GM23338 (cell line): ENCODE measurements at regions not wholly inside any gene's neighbourhood (a gene's known extent, or its start where the extent isn't known, plus 50 kb on each side); places are given as distances from the start of the nearest gene placed in this dataset.

Experiments
- ATAC-seq: fragments of 200-7000 bp; cut with Tn5 transposase; 3 replicates; pipeline ENCODE4 v1.9.1; 2020
- DNase-seq: peaks from one replicate; pipeline ENCODE4 v3.0.0-alpha.2; 2015; ENCODE audit warnings: low spot score
- H2AFZ ChIP-seq: fragments of 200-600 bp; sonication (generic); 2 replicates; pipeline ENCODE4 v1.8.0; 2016; ENCODE audit warnings: antibody characterized with exemption, mild to moderate bottlenecking, moderate library complexity
- H3F3A ChIP-seq: fragments of 200-600 bp; sonication (generic); replicated peaks from 2 replicates; pipeline ENCODE4 v1.8.0; 2017; ENCODE audit warnings: antibody characterized with exemption, mixed run types, low read depth
- H3K27ac ChIP-seq: fragments of 200-600 bp; sonication (generic); 2 replicates; pipeline ENCODE4 v1.6.1; 2016; ENCODE audit warnings: low read depth
- H3K27me3 ChIP-seq: fragments of 200-600 bp; sonication (generic); 2 replicates; pipeline ENCODE4 v1.8.0; 2016; ENCODE audit warnings: mild to moderate bottlenecking, mixed run types, moderate library complexity; ENCODE audit not compliant: insufficient read depth
- H3K36me3 ChIP-seq: fragments of 200-600 bp; sonication (generic); 2 replicates; pipeline ENCODE4 v1.8.0; 2016; ENCODE audit warnings: mild to moderate bottlenecking; ENCODE audit not compliant: insufficient read depth
- H3K4me1 ChIP-seq: fragments of 200-600 bp; sonication (generic); 2 replicates; pipeline ENCODE4 v1.8.0; 2016; ENCODE audit warnings: mild to moderate bottlenecking, moderate library complexity; ENCODE audit not compliant: insufficient read depth
- H3K4me2 ChIP-seq: fragments of 200-600 bp; sonication (generic); 2 replicates; pipeline ENCODE4 v1.7.1; 2017; ENCODE audit warnings: mixed run types
- H3K4me3 ChIP-seq: fragments of 200-600 bp; sonication (generic); 2 replicates; pipeline ENCODE4 v1.6.1; 2016; ENCODE audit warnings: mixed run types
- H3K79me2 ChIP-seq: fragments of 200-600 bp; sonication (generic); replicated peaks from 2 replicates; pipeline ENCODE4 v1.8.0; 2017; ENCODE audit warnings: mild to moderate bottlenecking; ENCODE audit not compliant: insufficient read depth
- H3K9me2 ChIP-seq: fragments of 200-600 bp; sonication (generic); 2 replicates; pipeline ENCODE4 v1.8.0; 2017; ENCODE audit not compliant: insufficient read depth
- H4K20me1 ChIP-seq: fragments of 200-600 bp; sonication (generic); replicated peaks from 2 replicates; pipeline ENCODE4 v1.8.0; 2017; ENCODE audit warnings: mild to moderate bottlenecking; ENCODE audit not compliant: insufficient read depth
- H3K27ac Mint-ChIP-seq: 2 replicates; pipeline ENCODE4 v1.8.0; 2020; ENCODE audit warnings: inconsistent platforms, mild to moderate bottlenecking, moderate library complexity, mixed read lengths
- H3K27me3 Mint-ChIP-seq: 3 replicates; pipeline ENCODE4 v1.8.0; 2022; ENCODE audit warnings: low read depth, mild to moderate bottlenecking, moderate library complexity, mixed read lengths, inconsistent platforms; ENCODE audit not compliant: insufficient read depth, poor library complexity
- H3K36me3 Mint-ChIP-seq: 3 replicates; pipeline ENCODE4 v1.8.0; 2021; ENCODE audit warnings: low read depth, mild to moderate bottlenecking, inconsistent platforms, moderate library complexity, mixed read lengths
- H3K4me1 Mint-ChIP-seq: 3 replicates; pipeline ENCODE4 v1.8.0; 2020; ENCODE audit warnings: mild to moderate bottlenecking, inconsistent platforms, mixed read lengths
- H3K4me3 Mint-ChIP-seq: 3 replicates; pipeline ENCODE4 v1.8.0; 2021; ENCODE audit warnings: moderate library complexity, mild to moderate bottlenecking, inconsistent platforms, mixed read lengths
- H3K9me3 Mint-ChIP-seq: 3 replicates; pipeline ENCODE4 v1.8.0; 2020; ENCODE audit warnings: moderate library complexity, mild to moderate bottlenecking, inconsistent platforms, mixed read lengths
- CREB1 ChIP-seq: fragments of 250-450 bp; sonication (Bioruptor Pico); IDR thresholded peaks from 2 replicates; pipeline ENCODE4 v1.5.0; 2020; ENCODE audit warnings: low read depth, mild to moderate bottlenecking, moderate library complexity
- ETS1 ChIP-seq: IDR thresholded peaks from 2 replicates; pipeline ENCODE4 v1.6.1; 2016; ENCODE audit warnings: antibody characterized with exemption
- EZH2 ChIP-seq: fragments of 200-600 bp; sonication (generic); IDR thresholded peaks from one replicate; pipeline ENCODE4 v1.8.0; 2017; ENCODE audit warnings: antibody characterized with exemption, mild to moderate bottlenecking, low read depth; ENCODE audit not compliant: unreplicated experiment
- EZH2phosphoT487 ChIP-seq: fragments of 200-600 bp; sonication (generic); IDR thresholded peaks from one replicate; pipeline ENCODE4 v1.8.1; 2018; ENCODE audit warnings: antibody characterized with exemption; ENCODE audit not compliant: unreplicated experiment
- JUNB ChIP-seq: IDR thresholded peaks from one replicate; pipeline ENCODE4 v1.6.1; 2016; ENCODE audit warnings: antibody characterized with exemption; ENCODE audit not compliant: unreplicated experiment
- NANOG ChIP-seq: IDR thresholded peaks from 2 replicates; pipeline ENCODE4 v1.6.1; 2016; ENCODE audit warnings: antibody characterized with exemption, borderline replicate concordance
- POLR2AphosphoS5 ChIP-seq: IDR thresholded peaks from 2 replicates; pipeline ENCODE4 v1.6.1; 2016; ENCODE audit warnings: antibody characterized with exemption, low read depth
- STAT1 ChIP-seq: IDR thresholded peaks from one replicate; pipeline ENCODE4 v1.6.1; 2016; ENCODE audit warnings: antibody characterized with exemption; ENCODE audit not compliant: unreplicated experiment
- ZNF114 ChIP-seq: fragments of 250-450 bp; sonication (Bioruptor Pico); IDR thresholded peaks from 2 replicates; pipeline ENCODE4 v1.5.0; 2020; ENCODE audit warnings: mild to moderate bottlenecking, moderate library complexity
- ZNF331 ChIP-seq: fragments of 250-450 bp; sonication (Bioruptor Pico); IDR thresholded peaks from 2 replicates; pipeline ENCODE4 v1.5.0; 2020; ENCODE audit warnings: low read depth, mild to moderate bottlenecking, moderate library complexity
- TF ChIP-seq, protein P1 (sequence below), 2 experiments: fragments of 200-600 bp in 1 of 2; sonication (generic) in 1 of 2; conservative IDR thresholded peaks; 2 replicates each; pipeline versions ENCODE4 v1.5.1 to v1.6.1; 2016 to 2017; ENCODE audit warnings: antibody characterized with exemption in 2 of 2, low read depth in 2 of 2, mild to moderate bottlenecking in 2 of 2, moderate library complexity in 1 of 2
- TF ChIP-seq, protein P2 (sequence below): fragments of 250-450 bp; sonication (Bioruptor Pico); IDR thresholded peaks from 2 replicates; pipeline ENCODE4 v1.5.0; 2020; ENCODE audit warnings: mild to moderate bottlenecking, moderate library complexity
- TF ChIP-seq, protein P3 (sequence below): IDR thresholded peaks from one replicate; pipeline ENCODE4 v1.6.1; 2018; ENCODE audit warnings: antibody characterized with exemption; ENCODE audit not compliant: unreplicated experiment

DNA sequence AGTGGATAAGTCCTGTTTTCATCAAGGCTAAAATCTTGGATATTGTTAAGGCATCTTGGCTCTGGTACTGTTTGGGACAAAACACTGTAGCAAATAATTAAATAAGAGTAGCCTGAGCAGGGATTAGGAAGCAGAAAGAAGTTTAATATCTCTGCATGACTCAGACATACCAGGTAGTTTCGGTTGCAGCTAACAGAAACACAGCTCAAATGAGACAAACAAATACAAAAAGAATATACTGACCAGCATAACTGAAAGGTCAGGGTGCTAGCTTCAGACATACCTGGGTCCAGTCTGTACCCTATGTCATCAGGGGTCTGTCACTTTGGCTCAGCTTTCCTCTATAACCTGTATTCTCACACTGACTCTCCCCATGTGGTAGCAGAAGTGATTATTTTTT, 156.4 kb upstream of the MAP3K1 start:
- Mint-ChIP-seq H3K27ac (no peak overlapping the region), H3K9me3 (peaks cover 2% of the 10 kb centered on the region; the same call in 1 of the 3 replicates), H3K36me3 (no peaks in the 10 kb centered on the region), H3K27me3 (peaks cover 6% of the 10 kb centered on the region), H3K4me3 (no peak overlapping the region), H3K4me1 (peaks cover 13% of the 10 kb centered on the region)
- TF ChIP-seq EZH2 (no peak), ZNF114 (CRISPR knock-in tag) (no peak), EZH2phosphoT487 (no peak), ZNF331 (CRISPR knock-in tag) (no peak), STAT1 (no peak), NANOG (no peak), ETS1 (no peak), POLR2AphosphoS5 (no peak), CREB1 (CRISPR knock-in tag) (no peak), JUNB (no peak)
- TF ChIP-seq, protein P1, sequence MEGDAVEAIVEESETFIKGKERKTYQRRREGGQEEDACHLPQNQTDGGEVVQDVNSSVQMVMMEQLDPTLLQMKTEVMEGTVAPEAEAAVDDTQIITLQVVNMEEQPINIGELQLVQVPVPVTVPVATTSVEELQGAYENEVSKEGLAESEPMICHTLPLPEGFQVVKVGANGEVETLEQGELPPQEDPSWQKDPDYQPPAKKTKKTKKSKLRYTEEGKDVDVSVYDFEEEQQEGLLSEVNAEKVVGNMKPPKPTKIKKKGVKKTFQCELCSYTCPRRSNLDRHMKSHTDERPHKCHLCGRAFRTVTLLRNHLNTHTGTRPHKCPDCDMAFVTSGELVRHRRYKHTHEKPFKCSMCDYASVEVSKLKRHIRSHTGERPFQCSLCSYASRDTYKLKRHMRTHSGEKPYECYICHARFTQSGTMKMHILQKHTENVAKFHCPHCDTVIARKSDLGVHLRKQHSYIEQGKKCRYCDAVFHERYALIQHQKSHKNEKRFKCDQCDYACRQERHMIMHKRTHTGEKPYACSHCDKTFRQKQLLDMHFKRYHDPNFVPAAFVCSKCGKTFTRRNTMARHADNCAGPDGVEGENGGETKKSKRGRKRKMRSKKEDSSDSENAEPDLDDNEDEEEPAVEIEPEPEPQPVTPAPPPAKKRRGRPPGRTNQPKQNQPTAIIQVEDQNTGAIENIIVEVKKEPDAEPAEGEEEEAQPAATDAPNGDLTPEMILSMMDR (conservative IDR thresholded peaks at IDR 0.05; ENCODE audit: low read depth in 2 of 2): no peak
- TF ChIP-seq, protein P2, sequence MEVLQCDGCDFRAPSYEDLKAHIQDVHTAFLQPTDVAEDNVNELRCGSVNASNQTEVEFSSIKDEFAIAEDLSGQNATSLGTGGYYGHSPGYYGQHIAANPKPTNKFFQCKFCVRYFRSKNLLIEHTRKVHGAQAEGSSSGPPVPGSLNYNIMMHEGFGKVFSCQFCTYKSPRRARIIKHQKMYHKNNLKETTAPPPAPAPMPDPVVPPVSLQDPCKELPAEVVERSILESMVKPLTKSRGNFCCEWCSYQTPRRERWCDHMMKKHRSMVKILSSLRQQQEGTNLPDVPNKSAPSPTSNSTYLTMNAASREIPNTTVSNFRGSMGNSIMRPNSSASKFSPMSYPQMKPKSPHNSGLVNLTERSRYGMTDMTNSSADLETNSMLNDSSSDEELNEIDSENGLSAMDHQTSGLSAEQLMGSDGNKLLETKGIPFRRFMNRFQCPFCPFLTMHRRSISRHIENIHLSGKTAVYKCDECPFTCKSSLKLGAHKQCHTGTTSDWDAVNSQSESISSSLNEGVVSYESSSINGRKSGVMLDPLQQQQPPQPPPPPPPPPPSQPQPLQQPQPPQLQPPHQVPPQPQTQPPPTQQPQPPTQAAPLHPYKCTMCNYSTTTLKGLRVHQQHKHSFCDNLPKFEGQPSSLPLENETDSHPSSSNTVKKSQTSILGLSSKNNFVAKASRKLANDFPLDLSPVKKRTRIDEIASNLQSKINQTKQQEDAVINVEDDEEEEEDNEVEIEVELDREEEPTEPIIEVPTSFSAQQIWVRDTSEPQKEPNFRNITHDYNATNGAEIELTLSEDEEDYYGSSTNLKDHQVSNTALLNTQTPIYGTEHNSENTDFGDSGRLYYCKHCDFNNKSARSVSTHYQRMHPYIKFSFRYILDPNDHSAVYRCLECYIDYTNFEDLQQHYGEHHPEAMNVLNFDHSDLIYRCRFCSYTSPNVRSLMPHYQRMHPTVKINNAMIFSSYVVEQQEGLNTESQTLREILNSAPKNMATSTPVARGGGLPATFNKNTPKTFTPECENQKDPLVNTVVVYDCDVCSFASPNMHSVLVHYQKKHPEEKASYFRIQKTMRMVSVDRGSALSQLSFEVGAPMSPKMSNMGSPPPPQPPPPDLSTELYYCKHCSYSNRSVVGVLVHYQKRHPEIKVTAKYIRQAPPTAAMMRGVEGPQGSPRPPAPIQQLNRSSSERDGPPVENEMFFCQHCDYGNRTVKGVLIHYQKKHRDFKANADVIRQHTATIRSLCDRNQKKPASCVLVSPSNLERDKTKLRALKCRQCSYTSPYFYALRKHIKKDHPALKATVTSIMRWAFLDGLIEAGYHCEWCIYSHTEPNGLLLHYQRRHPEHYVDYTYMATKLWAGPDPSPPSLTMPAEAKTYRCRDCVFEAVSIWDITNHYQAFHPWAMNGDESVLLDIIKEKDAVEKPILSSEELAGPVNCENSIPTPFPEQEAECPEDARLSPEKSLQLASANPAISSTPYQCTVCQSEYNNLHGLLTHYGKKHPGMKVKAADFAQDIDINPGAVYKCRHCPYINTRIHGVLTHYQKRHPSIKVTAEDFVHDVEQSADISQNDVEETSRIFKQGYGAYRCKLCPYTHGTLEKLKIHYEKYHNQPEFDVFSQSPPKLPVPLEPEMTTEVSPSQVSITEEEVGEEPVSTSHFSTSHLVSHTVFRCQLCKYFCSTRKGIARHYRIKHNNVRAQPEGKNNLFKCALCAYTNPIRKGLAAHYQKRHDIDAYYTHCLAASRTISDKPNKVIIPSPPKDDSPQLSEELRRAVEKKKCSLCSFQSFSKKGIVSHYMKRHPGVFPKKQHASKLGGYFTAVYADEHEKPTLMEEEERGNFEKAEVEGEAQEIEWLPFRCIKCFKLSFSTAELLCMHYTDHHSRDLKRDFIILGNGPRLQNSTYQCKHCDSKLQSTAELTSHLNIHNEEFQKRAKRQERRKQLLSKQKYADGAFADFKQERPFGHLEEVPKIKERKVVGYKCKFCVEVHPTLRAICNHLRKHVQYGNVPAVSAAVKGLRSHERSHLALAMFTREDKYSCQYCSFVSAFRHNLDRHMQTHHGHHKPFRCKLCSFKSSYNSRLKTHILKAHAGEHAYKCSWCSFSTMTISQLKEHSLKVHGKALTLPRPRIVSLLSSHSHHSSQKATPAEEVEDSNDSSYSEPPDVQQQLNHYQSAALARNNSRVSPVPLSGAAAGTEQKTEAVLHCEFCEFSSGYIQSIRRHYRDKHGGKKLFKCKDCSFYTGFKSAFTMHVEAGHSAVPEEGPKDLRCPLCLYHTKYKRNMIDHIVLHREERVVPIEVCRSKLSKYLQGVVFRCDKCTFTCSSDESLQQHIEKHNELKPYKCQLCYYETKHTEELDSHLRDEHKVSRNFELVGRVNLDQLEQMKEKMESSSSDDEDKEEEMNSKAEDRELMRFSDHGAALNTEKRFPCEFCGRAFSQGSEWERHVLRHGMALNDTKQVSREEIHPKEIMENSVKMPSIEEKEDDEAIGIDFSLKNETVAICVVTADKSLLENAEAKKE (CRISPR knock-in tag): no peak
- TF ChIP-seq, protein P3, sequence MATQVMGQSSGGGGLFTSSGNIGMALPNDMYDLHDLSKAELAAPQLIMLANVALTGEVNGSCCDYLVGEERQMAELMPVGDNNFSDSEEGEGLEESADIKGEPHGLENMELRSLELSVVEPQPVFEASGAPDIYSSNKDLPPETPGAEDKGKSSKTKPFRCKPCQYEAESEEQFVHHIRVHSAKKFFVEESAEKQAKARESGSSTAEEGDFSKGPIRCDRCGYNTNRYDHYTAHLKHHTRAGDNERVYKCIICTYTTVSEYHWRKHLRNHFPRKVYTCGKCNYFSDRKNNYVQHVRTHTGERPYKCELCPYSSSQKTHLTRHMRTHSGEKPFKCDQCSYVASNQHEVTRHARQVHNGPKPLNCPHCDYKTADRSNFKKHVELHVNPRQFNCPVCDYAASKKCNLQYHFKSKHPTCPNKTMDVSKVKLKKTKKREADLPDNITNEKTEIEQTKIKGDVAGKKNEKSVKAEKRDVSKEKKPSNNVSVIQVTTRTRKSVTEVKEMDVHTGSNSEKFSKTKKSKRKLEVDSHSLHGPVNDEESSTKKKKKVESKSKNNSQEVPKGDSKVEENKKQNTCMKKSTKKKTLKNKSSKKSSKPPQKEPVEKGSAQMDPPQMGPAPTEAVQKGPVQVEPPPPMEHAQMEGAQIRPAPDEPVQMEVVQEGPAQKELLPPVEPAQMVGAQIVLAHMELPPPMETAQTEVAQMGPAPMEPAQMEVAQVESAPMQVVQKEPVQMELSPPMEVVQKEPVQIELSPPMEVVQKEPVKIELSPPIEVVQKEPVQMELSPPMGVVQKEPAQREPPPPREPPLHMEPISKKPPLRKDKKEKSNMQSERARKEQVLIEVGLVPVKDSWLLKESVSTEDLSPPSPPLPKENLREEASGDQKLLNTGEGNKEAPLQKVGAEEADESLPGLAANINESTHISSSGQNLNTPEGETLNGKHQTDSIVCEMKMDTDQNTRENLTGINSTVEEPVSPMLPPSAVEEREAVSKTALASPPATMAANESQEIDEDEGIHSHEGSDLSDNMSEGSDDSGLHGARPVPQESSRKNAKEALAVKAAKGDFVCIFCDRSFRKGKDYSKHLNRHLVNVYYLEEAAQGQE: no peak
- no peak overlapping the region for H3K4me3 ChIP-seq
- H3K79me2 ChIP-seq: no peaks in the 10 kb centered on the region
- H2AFZ ChIP-seq: no peak overlapping the region
- H3F3A ChIP-seq: no peaks in the 10 kb centered on the region
- no peaks in the 10 kb centered on the region for H3K27me3 ChIP-seq
- H3K4me1 ChIP-seq: peaks cover 10% of the 10 kb centered on the region; the same call in 1 of the 2 replicates
- no peaks in the 10 kb centered on the region for H4K20me1 ChIP-seq
- ATAC-seq: no peak
- H3K27ac ChIP-seq: no peak overlapping the region
- DNase-seq: no peak
- H3K36me3 ChIP-seq: no peaks in the 10 kb centered on the region
- H3K4me2 ChIP-seq: no peak overlapping the region
- H3K9me2 ChIP-seq: peaks cover 14% of the 10 kb centered on the region; the same call in 1 of the 2 replicates
